HFFc6 (cell line): ENCODE measurements at regions not wholly inside any gene's neighbourhood (a gene's known extent, or its start where the extent isn't known, plus 50 kb on each side); places are given as distances from the start of the nearest gene placed in this dataset.

Experiments
- DNase-seq: peaks from one replicate; pipeline ENCODE4 v3.0.0-alpha.2; 2018
- H3K27ac Mint-ChIP-seq: 2 replicates; pipeline ENCODE4 v1.8.0; 2020; ENCODE audit warnings: mild to moderate bottlenecking, mixed read lengths
- H3K27me3 Mint-ChIP-seq: 2 replicates; pipeline ENCODE4 v1.8.0; 2021; ENCODE audit warnings: mild to moderate bottlenecking, moderate library complexity, mixed read lengths; ENCODE audit not compliant: insufficient read depth
- H3K36me3 Mint-ChIP-seq: 2 replicates; pipeline ENCODE4 v1.8.0; 2021; ENCODE audit warnings: low read depth, mixed read lengths
- H3K4me1 Mint-ChIP-seq: 2 replicates; pipeline ENCODE4 v1.8.0; 2020; ENCODE audit warnings: low read depth, mixed read lengths
- H3K4me3 Mint-ChIP-seq: 2 replicates; pipeline ENCODE4 v1.8.0; 2020; ENCODE audit warnings: mild to moderate bottlenecking, moderate library complexity, mixed read lengths
- H3K9me3 Mint-ChIP-seq: 2 replicates; pipeline ENCODE4 v1.8.0; 2020; ENCODE audit warnings: mild to moderate bottlenecking, mixed read lengths
- CTCF ChIP-seq: fragments of 200-600 bp; sonication (generic); IDR thresholded peaks from 2 replicates; pipeline ENCODE4 v1.5.0; 2021; ENCODE audit warnings: antibody characterized with exemption, mild to moderate bottlenecking

GRCh38 chr14:22476887-22477286, 112.1 kb downstream of the DAD1 start:
- H3K9me3 Mint-ChIP-seq = no peaks in the 10 kb centered on the region
- no peak for TF ChIP-seq CTCF
- H3K4me3 Mint-ChIP-seq = no peak overlapping the region
- no peaks in the 10 kb centered on the region for H3K36me3 Mint-ChIP-seq
- H3K27me3 Mint-ChIP-seq = peaks cover 32% of the 10 kb centered on the region
- H3K27ac Mint-ChIP-seq = no peak overlapping the region
- DNase-seq = no peak
- H3K4me1 Mint-ChIP-seq = peaks cover 11% of the 10 kb centered on the region

GRCh38 chr14:22476005-22476751, 112.8 kb downstream of the DAD1 start:
- Mint-ChIP-seq H3K4me1 (peaks cover 15% of the 10 kb centered on the region), H3K9me3 (no peaks in the 10 kb centered on the region), H3K27me3 (peaks cover 32% of the 10 kb centered on the region), H3K4me3 (no peak overlapping the region), H3K27ac (no peak overlapping the region), H3K36me3 (no peaks in the 10 kb centered on the region)
- DNase-seq = no peak
- no peak for TF ChIP-seq CTCF

GRCh38 chr14:22475381-22475780, 113.6 kb downstream of the DAD1 start:
- Mint-ChIP-seq H3K4me3 (no peak overlapping the region), H3K4me1 (peaks cover 15% of the 10 kb centered on the region), H3K9me3 (no peaks in the 10 kb centered on the region), H3K36me3 (no peaks in the 10 kb centered on the region), H3K27ac (no peak overlapping the region), H3K27me3 (peaks cover 39% of the 10 kb centered on the region)
- TF ChIP-seq CTCF = no peak
- no peak for DNase-seq

- no peak for TF ChIP-seq CTCF
- Mint-ChIP-seq H3K9me3 (no peaks in the 10 kb centered on the region), H3K27me3 (peaks cover 39% of the 10 kb centered on the region), H3K27ac (no peak overlapping the region), H3K36me3 (no peaks in the 10 kb centered on the region), H3K4me1 (peaks cover 15% of the 10 kb centered on the region), H3K4me3 (no peak overlapping the region)
- DNase-seq = no peak
These were observed 114.2 kb downstream of the DAD1 start for GRCh38 chr14:22474730-22475351.

GRCh38 chr14:22472935-22473854, 115.8 kb downstream of the DAD1 start:
- DNase-seq = no peak
- peaks cover 15% of the 10 kb centered on the region for H3K4me1 Mint-ChIP-seq
- no peak overlapping the region for H3K4me3 Mint-ChIP-seq
- H3K9me3 Mint-ChIP-seq = no peaks in the 10 kb centered on the region
- no peaks in the 10 kb centered on the region for H3K36me3 Mint-ChIP-seq
- TF ChIP-seq CTCF = peak; percentile 77
- H3K27ac Mint-ChIP-seq = no peak overlapping the region
- peaks cover 40% of the 10 kb centered on the region for H3K27me3 Mint-ChIP-seq
